ENCODE measurements at regions not wholly inside any gene's neighbourhood (a gene's known extent, or its start where the extent isn't known, plus 50 kb on each side); places are given as distances from the start of the nearest gene placed in this dataset.

DNA sequence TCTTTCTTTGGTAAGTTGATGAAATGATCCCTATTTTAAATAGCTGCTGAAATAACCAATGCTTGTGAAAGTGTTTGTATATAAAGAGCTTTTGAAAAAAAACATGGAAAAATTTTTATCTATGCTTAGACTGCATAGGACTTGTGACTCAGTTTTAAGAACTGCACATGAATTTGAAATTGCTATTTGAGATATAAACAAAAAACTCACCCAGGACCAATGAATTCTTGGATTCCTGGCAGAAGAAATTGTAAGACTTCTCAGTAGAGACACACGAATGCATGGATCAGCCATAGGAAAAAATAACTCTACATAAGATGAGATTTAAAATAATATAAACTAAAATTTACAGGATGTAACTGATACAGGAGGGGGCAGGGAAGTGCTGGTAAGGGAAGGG is 278.8 kb upstream of the SORCS1 start:
- ATAC-seq: no peak
- H3K9me3 Mint-ChIP-seq: peaks cover 15 to 17% of the 10 kb centered on the region in 2 donors

DNA sequence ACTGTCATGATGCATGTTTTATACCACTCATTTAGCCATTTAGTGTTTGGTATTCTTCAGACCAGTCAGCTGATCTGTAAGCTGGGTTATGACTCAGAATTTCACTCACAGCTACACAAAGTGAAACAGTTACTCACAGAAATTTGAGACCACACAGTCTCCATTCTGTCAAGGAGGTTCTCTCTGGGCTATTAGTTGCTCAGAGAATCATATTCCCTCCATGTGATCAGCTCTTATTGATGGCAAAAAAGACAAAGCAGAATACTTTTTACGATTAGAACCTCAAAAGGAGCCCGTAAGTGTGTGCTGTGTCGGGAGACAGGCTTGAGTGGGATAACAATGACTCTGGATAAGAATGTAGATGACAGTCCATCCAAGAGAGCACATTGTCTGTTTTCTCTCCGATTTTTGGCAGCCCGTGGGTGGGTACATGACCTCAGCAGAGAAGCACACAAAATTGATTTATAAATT is 277.6 kb upstream of the SORCS1 start:
- Mint-ChIP-seq H3K4me3 (no peak overlapping the region), H3K27ac (no peak overlapping the region), H3K9me3 (peaks cover 15 to 17% of the 10 kb centered on the region in 2 donors), H3K27me3 (no peaks in the 10 kb centered on the region), H3K4me1 (no peaks in the 10 kb centered on the region)
- ATAC-seq (no peak), DNase-seq (no peak)

More for the DNA sequence above, 278.8 kb upstream of the SORCS1 start:
- no peak for DNase-seq
- no peaks in the 10 kb centered on the region for H3K27me3 Mint-ChIP-seq
- H3K4me1 Mint-ChIP-seq: no peaks in the 10 kb centered on the region
- H3K4me3 Mint-ChIP-seq: no peak overlapping the region
- H3K27ac Mint-ChIP-seq: no peak overlapping the region

DNA sequence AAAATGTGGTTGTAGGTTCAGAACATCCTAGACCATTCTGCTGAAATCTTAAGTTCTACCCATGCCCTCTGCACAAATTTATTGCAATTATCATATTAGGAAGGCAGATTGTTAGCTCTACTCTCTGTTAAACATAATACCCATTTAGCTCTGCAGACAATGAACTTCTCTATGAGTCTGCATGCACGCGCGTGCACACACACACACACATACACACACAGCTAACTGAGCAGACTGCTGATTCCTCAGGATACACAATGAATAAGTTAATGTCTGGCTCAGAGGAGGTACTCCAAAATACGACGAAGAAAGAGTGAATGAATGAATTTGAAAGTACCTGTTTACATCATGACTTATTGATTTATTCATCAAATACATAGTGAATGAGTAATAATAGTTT is 276.2 kb upstream of the SORCS1 start:
- Mint-ChIP-seq H3K9me3 (peaks cover 15 to 17% of the 10 kb centered on the region in 2 donors), H3K27ac (no peak overlapping the region), H3K4me1 (no peaks in the 10 kb centered on the region), H3K27me3 (no peaks in the 10 kb centered on the region), H3K4me3 (no peak overlapping the region)
- no peak for ATAC-seq
- DNase-seq: no peak

DNA sequence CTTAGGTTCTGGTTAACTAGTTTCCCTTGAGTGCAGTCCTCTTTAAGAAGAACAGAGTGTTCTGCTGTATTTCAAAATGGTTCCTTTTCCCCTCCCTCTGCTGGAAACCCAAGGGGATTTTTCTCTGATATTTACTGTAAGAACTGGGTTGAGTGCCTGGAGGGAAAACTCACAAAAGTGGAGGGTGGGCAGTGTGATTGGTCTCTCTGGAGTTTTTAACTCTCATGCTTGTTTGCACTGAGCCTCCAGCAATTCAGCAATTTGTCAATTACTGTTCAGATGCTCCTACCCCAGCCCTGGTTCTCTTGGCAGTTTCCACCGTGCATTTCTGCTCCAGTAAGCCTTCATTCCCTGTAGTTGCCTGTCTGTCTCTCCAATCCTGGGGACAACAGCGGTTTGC is 273.4 kb upstream of the SORCS1 start:
- Mint-ChIP-seq H3K4me1 (no peaks in the 10 kb centered on the region), H3K4me3 (no peak overlapping the region), H3K27ac (no peak overlapping the region), H3K9me3 (peaks cover 6 to 8% of the 10 kb centered on the region in 2 donors), H3K27me3 (no peaks in the 10 kb centered on the region)
- DNase-seq (no peak), ATAC-seq (no peak)

DNA sequence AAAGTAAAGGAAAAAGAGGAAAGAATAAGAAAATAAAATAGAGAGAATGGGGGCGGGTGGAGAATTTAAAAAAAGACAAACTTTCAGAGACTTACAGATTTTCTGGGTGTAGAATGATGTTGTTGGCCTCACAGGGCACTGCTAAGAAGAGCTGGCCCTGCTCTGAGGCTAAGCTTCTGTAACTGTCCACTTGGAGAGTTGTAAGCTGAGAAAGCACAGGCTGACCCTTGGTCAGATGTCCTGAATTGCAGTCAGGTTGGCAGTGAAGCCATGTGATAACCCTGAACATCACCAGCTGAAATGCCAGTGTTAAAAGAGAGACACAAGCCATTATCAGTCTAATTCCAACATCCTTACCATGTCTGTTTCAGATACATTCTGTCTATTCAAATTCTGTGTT is 272.1 kb upstream of the SORCS1 start:
- no peak overlapping the region for H3K4me3 Mint-ChIP-seq
- no peak overlapping the region for H3K27ac Mint-ChIP-seq
- ATAC-seq: no peak
- no peaks in the 10 kb centered on the region for H3K27me3 Mint-ChIP-seq
- no peak for DNase-seq
- H3K9me3 Mint-ChIP-seq: peaks cover 6 to 8% of the 10 kb centered on the region in 2 donors
- no peaks in the 10 kb centered on the region for H3K4me1 Mint-ChIP-seq

DNA sequence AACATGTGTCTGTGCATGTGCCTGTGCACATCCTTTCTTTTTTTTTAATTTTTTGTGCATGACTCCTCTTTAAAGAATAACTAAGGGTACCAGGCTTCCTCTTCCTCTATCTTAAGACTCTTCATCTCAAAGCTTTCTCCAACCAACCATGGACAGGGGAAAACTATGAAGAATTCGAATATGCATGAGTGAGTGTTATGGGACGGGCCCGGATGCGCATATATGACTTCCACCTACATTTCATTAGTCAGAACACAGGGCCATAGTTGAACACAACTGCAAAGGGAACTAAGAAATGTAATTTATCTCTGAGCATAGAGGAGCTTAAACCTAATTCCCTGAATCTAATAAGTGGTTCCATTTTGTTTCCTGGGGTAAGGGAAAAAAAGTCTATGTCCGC is 270.3 kb upstream of the SORCS1 start:
- ATAC-seq (no peak), DNase-seq (no peak)
- no peaks in the 10 kb centered on the region for H3K9me3 Mint-ChIP-seq
- no peak overlapping the region for H3K27ac Mint-ChIP-seq
- no peak overlapping the region for H3K4me3 Mint-ChIP-seq
- no peaks in the 10 kb centered on the region for H3K4me1 Mint-ChIP-seq
- H3K27me3 Mint-ChIP-seq: no peaks in the 10 kb centered on the region

DNA sequence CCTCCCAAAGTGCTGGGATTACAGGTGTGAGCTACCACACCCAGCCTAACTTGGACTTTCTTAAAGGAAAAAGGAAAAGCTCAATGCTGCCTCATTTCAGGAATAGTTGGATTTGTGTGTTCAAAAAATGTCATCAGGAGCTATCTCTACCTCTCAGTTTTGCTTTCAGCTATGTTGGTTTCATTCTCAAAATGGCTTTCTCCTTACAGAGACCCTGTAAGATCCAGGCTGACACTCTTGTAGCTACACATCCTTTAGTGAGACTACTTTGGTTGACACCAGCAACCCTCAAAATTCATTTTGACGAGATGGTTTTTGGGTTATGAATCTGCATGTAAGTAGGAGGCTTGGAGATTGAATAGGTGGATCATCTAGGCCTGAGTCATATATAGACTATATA is 269.7 kb upstream of the SORCS1 start:
- no peak overlapping the region for H3K27ac Mint-ChIP-seq
- H3K4me1 Mint-ChIP-seq: no peaks in the 10 kb centered on the region
- H3K9me3 Mint-ChIP-seq: peaks cover 0 to 4% of the 10 kb centered on the region in 2 donors
- ATAC-seq: no peak
- no peaks in the 10 kb centered on the region for H3K27me3 Mint-ChIP-seq
- H3K4me3 Mint-ChIP-seq: no peak overlapping the region
- DNase-seq: no peak

DNA sequence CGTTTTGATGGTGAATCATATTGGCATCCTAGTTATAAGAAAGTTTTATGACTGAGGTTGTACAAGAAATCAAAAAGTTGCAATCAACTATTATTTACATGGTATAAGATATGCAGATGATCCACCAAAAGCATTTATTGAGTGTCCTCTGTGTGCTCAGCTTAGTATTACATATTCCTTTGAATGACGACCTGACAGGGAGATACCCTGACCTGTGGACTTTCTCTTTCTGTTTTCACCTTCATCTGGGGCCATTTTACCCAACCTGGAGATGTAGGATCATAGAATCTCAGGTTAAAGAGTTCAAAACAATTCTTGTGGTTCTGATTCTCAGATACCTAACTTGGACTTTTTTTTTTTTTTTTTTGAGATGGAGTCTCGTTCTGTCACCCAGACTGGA is 269.1 kb upstream of the SORCS1 start:
- H3K27me3 Mint-ChIP-seq: no peaks in the 10 kb centered on the region
- peaks cover 0 to 8% of the 10 kb centered on the region in 2 donors for H3K9me3 Mint-ChIP-seq
- ATAC-seq (no peak), DNase-seq (no peak)
- H3K4me1 Mint-ChIP-seq: no peaks in the 10 kb centered on the region
- H3K27ac Mint-ChIP-seq: no peak overlapping the region
- H3K4me3 Mint-ChIP-seq: no peak overlapping the region

DNA sequence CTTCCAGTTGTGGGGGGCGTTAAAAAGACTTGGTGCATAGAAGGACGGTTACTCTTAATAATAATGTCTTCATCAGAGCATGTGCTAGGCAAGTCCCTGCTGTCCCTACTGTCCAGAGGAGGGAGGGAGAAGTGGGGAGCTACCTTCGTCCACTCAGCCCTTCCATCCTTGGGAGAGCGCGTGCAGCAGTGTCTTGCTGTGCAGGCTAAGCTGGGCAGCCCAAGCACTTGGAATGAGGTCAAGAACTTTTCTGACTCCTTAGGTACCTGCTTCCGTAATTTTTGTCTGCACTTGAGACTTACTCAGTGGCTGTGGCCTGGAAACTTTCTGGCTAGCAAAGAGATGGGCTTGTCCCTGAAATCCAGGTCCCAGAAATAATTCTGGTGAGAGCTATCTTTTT is 265.9 kb upstream of the SORCS1 start:
- no peak overlapping the region for H3K27ac Mint-ChIP-seq
- H3K4me3 Mint-ChIP-seq: no peak overlapping the region
- ATAC-seq (no peak), DNase-seq (no peak)
- no peaks in the 10 kb centered on the region for H3K27me3 Mint-ChIP-seq
- no peaks in the 10 kb centered on the region for H3K4me1 Mint-ChIP-seq
- H3K9me3 Mint-ChIP-seq: peaks cover 6 to 14% of the 10 kb centered on the region in 2 donors

DNA sequence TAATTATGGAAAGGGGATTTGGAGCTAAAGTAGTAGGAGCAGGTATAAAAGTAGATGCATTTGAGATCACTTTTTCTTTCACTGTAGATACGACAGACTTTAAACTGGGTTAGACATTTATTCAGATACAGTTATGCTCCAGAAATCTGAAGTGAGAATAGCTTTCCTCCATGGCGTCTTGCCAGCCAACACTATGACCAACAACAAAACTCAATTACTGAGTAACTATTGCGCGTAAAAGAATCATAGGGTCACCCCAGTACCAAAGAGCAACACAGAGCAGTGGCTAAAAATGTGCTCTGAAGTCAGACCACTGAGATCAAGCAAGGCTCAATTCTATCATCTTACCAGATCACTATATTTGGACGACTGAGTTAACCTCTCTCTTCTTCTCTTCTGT is 262.5 kb upstream of the SORCS1 start:
- DNase-seq: no peak
- H3K27ac Mint-ChIP-seq: no peak overlapping the region

DNA sequence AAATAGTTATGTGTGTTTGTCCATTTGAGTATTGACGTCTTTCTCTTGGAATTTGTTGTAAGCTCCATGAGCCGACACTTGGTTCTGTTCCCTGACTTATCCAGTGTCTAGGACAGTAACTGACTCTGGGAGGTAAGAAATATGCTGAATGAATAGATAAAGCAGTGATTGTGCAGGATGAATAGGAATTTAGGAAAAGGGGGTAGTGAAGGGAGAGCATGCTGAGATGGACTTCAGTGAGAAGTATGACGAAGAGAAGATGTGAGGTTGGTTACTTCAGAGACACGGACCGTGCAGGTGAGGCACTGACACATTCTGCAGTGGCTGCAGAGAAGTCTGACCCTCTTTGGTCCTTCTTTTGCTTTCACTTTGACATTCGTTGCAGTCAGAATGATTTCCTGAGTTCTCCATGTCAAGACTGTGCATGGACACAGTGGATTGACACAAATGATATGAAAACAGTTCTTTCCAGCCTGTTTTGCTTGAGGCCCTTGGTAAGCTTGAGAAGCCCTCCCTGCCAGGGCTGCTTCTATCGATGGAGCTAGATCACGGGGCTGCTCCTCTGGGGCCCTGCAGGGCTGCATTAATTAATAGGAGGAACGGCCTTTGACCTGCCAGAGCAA is 261.5 kb upstream of the SORCS1 start:
- Mint-ChIP-seq H3K9me3 (peaks cover 13 to 14% of the 10 kb centered on the region in 2 donors), H3K4me3 (no peak overlapping the region), H3K27ac (no peak overlapping the region), H3K4me1 (no peaks in the 10 kb centered on the region), H3K27me3 (no peaks in the 10 kb centered on the region)
- DNase-seq (no peak), ATAC-seq (no peak)

More for the DNA sequence above, 262.5 kb upstream of the SORCS1 start:
- Mint-ChIP-seq H3K27me3 (no peaks in the 10 kb centered on the region), H3K4me3 (no peak overlapping the region), H3K4me1 (no peaks in the 10 kb centered on the region), H3K9me3 (peaks cover 13 to 14% of the 10 kb centered on the region in 2 donors)
- no peak for ATAC-seq

DNA sequence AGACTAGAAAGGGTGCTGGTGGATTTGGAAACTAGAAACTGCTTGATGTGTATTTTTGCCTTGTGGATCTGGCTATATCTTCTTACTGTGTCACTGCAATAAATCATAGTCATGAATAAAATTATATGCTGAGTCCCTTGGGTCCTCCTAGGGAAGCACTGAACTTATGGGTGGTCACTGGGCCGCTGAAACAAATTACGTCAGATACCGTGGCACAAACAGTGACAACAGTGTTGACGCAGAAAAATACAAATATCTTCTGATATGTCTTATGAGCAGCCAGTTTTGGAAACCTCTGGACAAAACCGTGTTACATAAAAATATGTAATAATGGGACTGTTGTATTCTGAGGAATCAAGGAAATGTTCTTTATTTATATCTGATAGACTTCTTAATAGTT is 260.1 kb upstream of the SORCS1 start:
- H3K27ac Mint-ChIP-seq: no peak overlapping the region
- ATAC-seq (no peak), DNase-seq (no peak)
- H3K27me3 Mint-ChIP-seq: no peaks in the 10 kb centered on the region
- H3K4me3 Mint-ChIP-seq: no peak overlapping the region
- peaks cover 13 to 14% of the 10 kb centered on the region in 2 donors for H3K9me3 Mint-ChIP-seq
- H3K4me1 Mint-ChIP-seq: no peaks in the 10 kb centered on the region

DNA sequence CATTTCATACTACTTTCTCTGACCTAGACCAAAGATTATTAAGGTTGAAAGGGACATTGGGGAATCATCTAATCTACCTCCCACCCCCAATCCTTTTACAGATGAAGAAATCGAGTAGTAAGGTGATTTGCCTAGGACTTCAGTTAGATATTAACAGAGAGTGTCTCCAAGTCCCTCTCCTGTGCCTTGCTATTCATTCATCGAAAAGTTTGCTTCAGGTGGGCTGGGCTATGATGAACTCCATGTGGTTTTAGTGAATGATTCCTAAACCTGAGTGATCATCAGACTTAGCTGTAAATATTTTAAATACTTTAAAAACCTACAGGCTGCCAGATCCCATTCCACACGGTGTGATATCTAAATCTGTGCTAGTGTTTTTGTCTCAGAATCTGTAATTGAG is 259.4 kb upstream of the SORCS1 start:
- no peaks in the 10 kb centered on the region for H3K27me3 Mint-ChIP-seq
- peaks cover 7 to 13% of the 10 kb centered on the region in 2 donors for H3K9me3 Mint-ChIP-seq
- DNase-seq (no peak), ATAC-seq (no peak)
- no peak overlapping the region for H3K27ac Mint-ChIP-seq
- H3K4me3 Mint-ChIP-seq: no peak overlapping the region
- no peaks in the 10 kb centered on the region for H3K4me1 Mint-ChIP-seq

DNA sequence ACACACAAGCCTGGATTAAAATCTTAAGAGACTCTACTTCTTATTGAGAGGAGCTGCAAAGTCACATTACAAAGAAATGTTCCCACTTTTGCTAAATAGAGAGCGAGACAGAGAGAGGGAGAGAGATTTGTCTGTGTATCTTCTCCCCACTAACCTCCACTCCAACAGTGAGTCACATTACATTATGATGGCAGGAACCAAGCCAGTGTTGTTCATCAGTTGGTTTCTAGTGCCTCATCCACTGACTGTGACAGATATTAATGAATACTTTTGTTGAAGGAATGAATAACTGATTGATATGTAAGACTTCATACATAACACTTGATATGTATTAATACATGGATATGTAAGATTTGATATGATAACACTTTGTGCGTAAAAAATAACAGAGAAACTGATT is 258.2 kb upstream of the SORCS1 start:
- Mint-ChIP-seq H3K27me3 (no peaks in the 10 kb centered on the region), H3K27ac (peak overlapping the region in 1 of 2 donors; percentile 40), H3K4me1 (no peaks in the 10 kb centered on the region), H3K4me3 (no peak overlapping the region), H3K9me3 (peaks cover 3 to 13% of the 10 kb centered on the region in 2 donors)
- ATAC-seq (no peak), DNase-seq (no peak)

DNA sequence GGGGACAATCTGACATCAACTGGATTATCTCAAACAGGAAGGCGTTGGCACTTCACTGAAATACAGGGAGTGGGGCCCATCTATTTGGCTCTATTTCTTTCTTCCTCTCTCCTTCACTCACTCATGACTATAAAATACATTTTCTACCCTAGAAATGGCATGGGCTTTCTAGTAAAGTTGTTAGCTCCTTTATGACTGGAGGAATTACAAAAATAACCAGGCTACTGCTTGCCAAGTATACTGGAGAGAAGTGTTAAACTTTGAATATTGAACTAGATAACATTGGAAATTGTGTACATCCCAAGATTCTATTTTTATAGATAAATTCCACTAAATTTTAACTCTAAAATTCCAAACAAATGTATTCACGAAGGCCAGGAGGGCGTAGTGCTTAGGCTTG is 255.7 kb upstream of the SORCS1 start:
- H3K4me1 Mint-ChIP-seq: no peaks in the 10 kb centered on the region
- H3K27ac Mint-ChIP-seq: no peak overlapping the region
- DNase-seq: no peak
- H3K4me3 Mint-ChIP-seq: no peak overlapping the region
- no peaks in the 10 kb centered on the region for H3K27me3 Mint-ChIP-seq
- no peak for ATAC-seq
- H3K9me3 Mint-ChIP-seq: peaks cover 5 to 7% of the 10 kb centered on the region in 2 donors

DNA sequence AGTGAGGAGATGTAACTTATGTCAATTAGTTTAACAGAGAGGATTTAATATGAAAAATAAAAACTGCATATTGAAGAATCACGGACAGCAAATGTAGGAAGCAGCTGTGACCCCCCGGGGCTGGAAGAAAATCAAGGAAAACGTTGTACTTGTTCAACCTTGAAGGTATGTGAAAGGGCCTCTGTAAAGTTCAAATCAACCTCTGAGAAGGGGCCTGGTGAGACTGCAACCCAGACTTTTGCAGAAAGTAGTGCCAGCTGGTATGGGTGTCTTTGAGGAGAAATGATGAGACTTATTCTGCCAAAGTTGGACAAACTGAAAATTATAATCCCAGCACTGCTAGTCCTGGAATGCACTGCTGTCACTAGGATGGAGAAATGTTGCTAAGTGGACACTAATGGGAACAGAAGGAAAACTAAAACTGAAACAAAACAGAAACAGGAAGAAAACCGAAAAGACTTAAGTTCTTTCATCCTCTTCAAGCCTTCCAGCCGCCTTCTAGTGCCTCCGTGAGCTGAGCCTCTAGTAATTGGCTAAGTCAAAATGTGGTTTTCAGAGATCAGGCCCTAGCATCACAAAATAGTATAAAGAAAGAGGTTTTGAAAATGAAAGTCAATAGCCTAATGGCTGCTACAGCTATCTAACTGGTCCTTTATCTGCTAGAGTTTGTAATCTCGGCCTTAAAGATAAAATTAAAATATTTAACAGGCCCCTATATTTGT is 253.7 kb upstream of the SORCS1 start:
- Mint-ChIP-seq H3K27me3 (no peaks in the 10 kb centered on the region), H3K9me3 (peaks cover 7 to 10% of the 10 kb centered on the region in 2 donors), H3K4me1 (no peaks in the 10 kb centered on the region), H3K27ac (no peak overlapping the region), H3K4me3 (no peak overlapping the region)
- no peak for ATAC-seq
- DNase-seq: no peak

Measured in stimulated activated naive CD8-positive, alpha-beta T cell treated with anti-CD3 and anti-CD28 coated beads, Interleukin-15, amount 100 ng/mL, for 72 hours (primary cell).